Prostate gland (tissue), 2 donors: ENCODE measurements at regions not wholly inside any gene's neighbourhood (a gene's known extent, or its start where the extent isn't known, plus 50 kb on each side); places are given as distances from the start of the nearest gene placed in this dataset.
"Not testable (repeated sequence)": the region's sequence is repeated elsewhere in the genome, so short reads cannot be mapped to it uniquely, and the experiment has no call there.

Source experiments
- POLR2A ChIP-seq: fragments of 450-650 bp; IDR thresholded peaks from one replicate; pipeline ENCODE4 v1.6.1; 2016; ENCODE audit warnings: antibody characterized with exemption, mild to moderate bottlenecking
- POLR2AphosphoS5 ChIP-seq: sonication (generic); formaldehyde crosslinking; IDR thresholded peaks from one replicate; pipeline ENCODE4 v1.6.1; 2017; ENCODE audit warnings: antibody characterized with exemption
- TF ChIP-seq, protein P1 (sequence below), 4 experiments: fragments of 200-600 bp in 2 of 4; fragments of 450-650 bp in 2 of 4; sonication (generic) in 2 of 4; IDR thresholded peaks; 1 replicate in 3 of 4; 2 replicates in 1 of 4; pipeline ENCODE4 v1.5.1; 2016 to 2019; ENCODE audit warnings: antibody characterized with exemption in 4 of 4, mild to moderate bottlenecking in 2 of 4, moderate library complexity in 2 of 4

DNA sequence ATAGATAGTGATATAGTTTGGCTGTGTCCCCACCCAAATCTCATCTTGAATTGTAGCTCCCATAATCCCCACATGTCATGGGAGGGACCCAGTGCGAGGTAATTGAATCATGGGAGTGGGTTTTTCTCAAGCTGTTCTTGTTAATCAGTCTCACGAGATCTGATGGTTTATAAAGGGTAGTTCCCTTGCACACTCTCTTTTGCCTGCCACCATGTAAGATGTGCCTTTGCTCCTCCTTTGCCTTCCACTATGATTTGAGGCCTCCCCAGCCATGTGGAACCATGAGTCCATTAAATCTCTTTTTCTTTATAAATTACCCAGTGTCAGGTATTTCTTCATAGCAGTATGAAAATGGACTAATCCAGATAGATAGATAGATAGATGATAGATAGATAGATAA is 73.8 kb upstream of the NFASC start:
- TF ChIP-seq POLR2AphosphoS5, POLR2A: not testable (repeated sequence)
- TF ChIP-seq, protein P1, sequence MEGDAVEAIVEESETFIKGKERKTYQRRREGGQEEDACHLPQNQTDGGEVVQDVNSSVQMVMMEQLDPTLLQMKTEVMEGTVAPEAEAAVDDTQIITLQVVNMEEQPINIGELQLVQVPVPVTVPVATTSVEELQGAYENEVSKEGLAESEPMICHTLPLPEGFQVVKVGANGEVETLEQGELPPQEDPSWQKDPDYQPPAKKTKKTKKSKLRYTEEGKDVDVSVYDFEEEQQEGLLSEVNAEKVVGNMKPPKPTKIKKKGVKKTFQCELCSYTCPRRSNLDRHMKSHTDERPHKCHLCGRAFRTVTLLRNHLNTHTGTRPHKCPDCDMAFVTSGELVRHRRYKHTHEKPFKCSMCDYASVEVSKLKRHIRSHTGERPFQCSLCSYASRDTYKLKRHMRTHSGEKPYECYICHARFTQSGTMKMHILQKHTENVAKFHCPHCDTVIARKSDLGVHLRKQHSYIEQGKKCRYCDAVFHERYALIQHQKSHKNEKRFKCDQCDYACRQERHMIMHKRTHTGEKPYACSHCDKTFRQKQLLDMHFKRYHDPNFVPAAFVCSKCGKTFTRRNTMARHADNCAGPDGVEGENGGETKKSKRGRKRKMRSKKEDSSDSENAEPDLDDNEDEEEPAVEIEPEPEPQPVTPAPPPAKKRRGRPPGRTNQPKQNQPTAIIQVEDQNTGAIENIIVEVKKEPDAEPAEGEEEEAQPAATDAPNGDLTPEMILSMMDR (IDR thresholded peaks at IDR 0.05): not testable (repeated sequence)
